ENCODE measurements at regions not wholly inside any gene's neighbourhood (a gene's known extent, or its start where the extent isn't known, plus 50 kb on each side); places are given as distances from the start of the nearest gene placed in this dataset.

GRCh38 chr22:34604312-34604711 is 461.6 kb upstream of the ISX start:
- no peak for DNase-seq (ENCODE audit: low read depth)
- no peak for TF ChIP-seq CTCF (IDR thresholded peaks at IDR 0.05; ENCODE audit: control insufficient read depth, extremely low read depth, insufficient read depth)
- H3K4me3 ChIP-seq (ENCODE audit: low read depth, low read length) = no peak overlapping the region

GRCh38 chr22:34608106-34608505 is 457.9 kb upstream of the ISX start:
- no peak for DNase-seq (ENCODE audit: low read depth)
- TF ChIP-seq CTCF (IDR thresholded peaks at IDR 0.05; ENCODE audit: control insufficient read depth, extremely low read depth, insufficient read depth) = no peak
- H3K4me3 ChIP-seq (ENCODE audit: low read depth, low read length) = no peak overlapping the region

- TF ChIP-seq CTCF (IDR thresholded peaks at IDR 0.05; ENCODE audit: control insufficient read depth, extremely low read depth, insufficient read depth) = no peak
- DNase-seq (ENCODE audit: low read depth) = no peak
- H3K4me3 ChIP-seq (ENCODE audit: low read depth, low read length) = no peak overlapping the region
Observed at GRCh38 chr22:34608540-34609115, 457.3 kb upstream of the ISX start.

DNA sequence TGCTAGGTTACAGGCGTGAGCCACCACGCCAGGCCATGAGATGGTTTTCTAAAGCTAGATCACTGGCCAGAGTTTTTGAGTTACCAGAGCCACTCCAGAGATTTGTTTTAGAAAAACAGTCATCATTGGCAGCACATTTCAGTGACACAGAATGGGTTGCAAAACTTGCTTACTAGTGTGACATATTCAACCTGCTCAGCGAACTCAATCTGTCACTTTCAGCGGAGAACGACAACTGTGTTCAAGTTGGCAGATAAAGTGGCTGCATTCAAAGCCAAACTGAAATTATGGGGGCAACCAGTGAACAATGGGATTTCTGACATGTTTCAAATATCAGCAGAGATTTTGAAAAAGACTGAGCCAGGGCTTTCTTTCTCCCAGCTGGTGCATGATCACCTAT is 456.3 kb upstream of the ISX start:
- TF ChIP-seq CTCF (IDR thresholded peaks at IDR 0.05; ENCODE audit: control insufficient read depth, extremely low read depth, insufficient read depth) = no peak
- H3K4me3 ChIP-seq (ENCODE audit: low read depth, low read length) = no peak overlapping the region
- DNase-seq (ENCODE audit: low read depth) = no peak

DNA sequence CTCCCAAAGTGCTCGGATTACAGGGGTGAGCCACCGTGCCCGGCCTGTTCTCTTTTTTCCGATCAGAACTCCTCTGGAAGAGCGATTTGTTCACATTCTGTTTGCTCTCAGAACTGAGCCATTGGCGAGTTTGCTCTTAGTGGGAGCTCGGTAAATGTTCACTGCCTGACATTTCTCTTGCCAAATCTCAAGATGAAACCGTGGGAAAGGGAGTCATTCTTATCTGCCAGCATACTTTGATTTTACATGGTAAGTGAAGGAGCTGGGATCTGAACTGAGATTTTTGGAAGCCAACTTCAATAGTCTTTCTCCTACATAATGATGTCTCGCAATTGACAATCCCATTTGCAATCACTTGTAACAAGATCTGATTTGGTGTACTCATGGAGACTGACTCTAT is 445.8 kb upstream of the ISX start:
- DNase-seq (ENCODE audit: low read depth) = no peak

GRCh38 chr22:34620832-34621231 is 445.1 kb upstream of the ISX start:
- no peak for DNase-seq (ENCODE audit: low read depth)
- H3K4me3 ChIP-seq (ENCODE audit: low read depth, low read length) = no peak overlapping the region

More for the DNA sequence above, 445.8 kb upstream of the ISX start:
- H3K4me3 ChIP-seq (ENCODE audit: low read depth, low read length) = no peak overlapping the region
- TF ChIP-seq CTCF (IDR thresholded peaks at IDR 0.05; ENCODE audit: control insufficient read depth, extremely low read depth, insufficient read depth) = no peak

More at GRCh38 chr22:34620832-34621231, 445.1 kb upstream of the ISX start:
- TF ChIP-seq CTCF (IDR thresholded peaks at IDR 0.05; ENCODE audit: control insufficient read depth, extremely low read depth, insufficient read depth) = no peak

Data from LNCaP clone FGC (cell line).